HG02610 (cell line): ENCODE measurements at regions not wholly inside any gene's neighbourhood (a gene's known extent, or its start where the extent isn't known, plus 50 kb on each side); places are given as distances from the start of the nearest gene placed in this dataset.
"Not testable (repeated sequence)": the region's sequence is repeated elsewhere in the genome, so short reads cannot be mapped to it uniquely, and the experiment has no call there.

Experiments used
- ATAC-seq: cut with Tn5 transposase; IDR thresholded peaks from one replicate; pipeline ENCODE4 v1.9.1; 2021; ENCODE audit warnings: mild to moderate bottlenecking, moderate library complexity; ENCODE audit not compliant: unreplicated experiment

DNA sequence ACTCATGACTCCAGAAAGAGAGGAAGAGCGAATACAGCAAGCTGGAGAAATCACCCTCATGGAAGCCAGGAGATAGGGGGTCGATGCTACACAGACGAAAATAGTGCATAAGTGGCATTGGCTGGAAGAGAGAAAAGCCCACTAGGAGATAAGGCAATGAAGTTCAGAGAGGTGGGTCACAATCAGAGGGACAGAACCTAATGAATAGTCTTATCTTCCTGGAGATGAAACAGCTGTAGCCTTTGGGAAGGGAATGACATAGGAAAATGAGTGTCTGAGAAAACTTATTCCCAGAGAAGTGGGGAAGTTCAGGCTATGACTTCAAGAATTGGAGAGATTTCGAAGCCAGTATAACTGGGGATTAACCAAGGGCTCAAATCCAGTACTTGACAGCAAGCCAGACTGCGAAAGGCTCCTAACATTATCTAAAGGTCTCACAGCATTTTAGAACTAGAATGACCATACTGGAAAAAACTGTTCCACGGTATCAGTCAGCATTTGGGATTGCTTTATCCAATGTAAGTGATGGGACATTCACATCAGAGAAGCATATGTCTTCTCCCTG is 211.1 kb downstream of the ZNF365 start:
- no peak for ATAC-seq

DNA sequence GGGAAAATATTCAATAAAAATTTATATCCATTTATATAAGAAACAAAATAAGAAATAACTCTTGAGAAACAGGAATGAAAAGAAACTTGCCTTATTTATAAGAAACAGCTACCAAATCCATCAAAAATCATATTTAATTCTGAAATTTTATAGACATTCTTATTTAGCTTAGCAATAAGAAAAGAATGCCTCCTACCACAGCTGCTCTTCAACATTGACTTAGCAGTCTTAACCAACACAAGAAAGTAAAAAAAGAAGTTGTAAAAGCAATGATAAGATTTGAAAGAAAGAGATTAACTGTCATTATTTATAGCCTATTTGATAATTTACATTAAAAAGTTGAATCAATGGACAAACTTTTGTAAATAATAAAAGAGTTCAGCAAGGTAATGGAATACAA is 212.8 kb downstream of the ZNF365 start:
- no peak for ATAC-seq

DNA sequence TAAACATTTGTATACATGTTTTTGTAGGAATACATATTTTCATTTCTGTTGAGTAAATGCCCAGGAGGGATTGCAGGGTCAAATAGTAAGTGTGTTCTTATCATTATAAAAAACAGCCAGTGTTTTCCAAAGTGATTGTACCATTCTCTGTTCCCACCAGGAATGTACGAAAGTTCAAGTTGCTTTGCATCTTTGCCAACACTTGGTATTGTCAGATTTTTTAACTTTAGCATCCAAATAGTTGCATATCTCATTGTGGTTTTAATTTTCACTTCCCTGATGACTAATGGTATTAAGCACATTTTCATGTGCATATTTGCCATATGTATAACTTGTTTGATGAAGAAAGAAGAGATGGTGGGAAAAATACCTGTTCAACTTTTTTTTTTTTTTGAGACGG is 213.9 kb downstream of the ZNF365 start:
- ATAC-seq = no peak

DNA sequence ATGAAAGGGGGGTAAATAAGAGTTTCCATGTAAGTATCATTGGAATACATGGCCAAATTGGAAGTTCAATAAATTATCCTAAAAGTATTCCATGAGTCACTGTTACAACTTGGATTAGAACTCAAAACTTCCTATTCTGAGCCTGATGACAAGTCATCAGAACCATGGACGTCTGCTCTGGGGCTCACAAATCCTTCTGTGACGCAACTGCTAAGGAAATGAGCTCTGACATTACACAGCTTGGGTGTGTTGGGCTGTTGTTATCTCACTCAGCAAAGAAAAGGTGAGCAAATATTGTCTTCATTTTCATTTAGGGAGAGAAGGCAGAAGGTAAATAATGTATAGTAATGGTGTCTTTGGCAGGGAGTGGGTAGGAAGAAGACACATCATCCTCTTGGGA is 214.8 kb upstream of the ADO start:
- no peak for ATAC-seq

DNA sequence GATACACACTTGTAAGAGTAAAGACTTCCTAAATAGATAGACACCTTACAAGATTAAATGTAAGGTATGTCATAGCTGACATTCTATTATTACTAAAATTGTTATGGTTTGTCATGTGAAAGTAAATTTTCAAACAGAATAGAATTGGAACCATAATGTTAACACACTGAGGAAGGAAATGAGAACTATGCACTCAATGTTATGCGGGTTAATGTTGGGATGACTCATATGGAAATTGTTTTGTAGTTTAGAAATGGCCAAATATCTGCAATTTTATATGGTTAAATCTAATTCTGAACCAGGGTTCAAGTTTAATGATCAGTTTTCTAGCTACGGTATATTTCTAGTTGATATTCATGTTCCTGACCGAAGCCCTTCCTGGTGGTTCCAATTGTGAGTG is 214.2 kb upstream of the ADO start:
- no peak for ATAC-seq

DNA sequence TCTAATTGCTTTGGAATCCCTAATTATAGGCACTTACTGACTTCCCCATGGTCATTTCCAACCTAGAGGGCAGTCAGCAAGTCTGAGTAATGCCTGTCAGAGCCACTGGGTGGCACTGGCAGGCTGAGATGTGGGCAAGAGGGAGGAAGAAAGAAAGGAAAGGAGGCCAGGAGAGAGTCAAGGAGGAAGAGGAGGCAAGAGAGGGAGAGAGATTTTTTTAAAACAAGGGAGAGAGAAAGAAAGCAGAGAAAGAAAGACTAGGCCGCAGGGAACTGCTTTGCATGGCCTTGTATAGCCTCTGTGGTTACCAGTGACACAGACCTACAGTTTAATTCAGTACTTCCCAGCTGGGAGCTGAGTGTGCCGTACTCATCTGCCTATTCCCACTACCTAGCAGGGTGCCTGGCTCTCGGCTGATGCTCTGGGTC is 210.4 kb upstream of the ADO start:
- peak; percentile 66 for ATAC-seq

DNA sequence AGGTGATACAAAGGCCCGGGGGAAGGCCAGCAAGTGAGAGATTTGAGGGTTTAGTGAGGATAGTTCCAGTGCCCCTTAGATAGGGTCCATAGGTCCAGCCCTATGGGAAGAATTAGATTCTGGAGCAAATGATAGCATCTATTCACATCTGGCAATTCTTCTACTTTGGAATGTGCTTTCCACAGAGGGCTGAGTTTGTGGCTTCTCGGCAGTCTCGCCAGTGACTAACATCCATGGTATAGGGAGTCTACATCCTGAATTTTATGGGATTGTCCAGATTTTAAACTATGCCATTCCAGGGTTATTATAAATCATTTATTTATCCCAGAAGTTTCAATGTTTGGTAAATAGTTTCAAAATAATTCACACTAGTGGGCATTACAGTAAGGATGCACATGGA is 207.3 kb upstream of the ADO start:
- ATAC-seq = no peak

DNA sequence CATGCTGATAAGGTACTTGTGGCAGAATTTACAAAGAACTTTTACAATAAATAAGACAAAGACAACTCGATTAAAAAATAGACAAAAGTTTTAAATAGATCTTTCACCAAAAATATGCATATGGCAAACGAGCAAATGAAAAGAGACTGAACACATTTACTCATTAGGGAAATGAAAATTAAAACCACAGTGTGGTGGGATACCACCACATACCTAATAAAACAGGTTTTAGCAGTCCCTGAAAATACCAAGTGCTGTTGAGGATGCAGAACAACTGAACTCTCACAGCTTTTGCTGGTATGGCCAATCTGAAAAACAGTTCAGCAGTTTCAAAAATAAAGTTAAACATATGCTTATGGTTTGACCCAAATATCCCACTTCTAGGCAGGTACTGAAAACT is 205.4 kb upstream of the ADO start:
- ATAC-seq = no peak

DNA sequence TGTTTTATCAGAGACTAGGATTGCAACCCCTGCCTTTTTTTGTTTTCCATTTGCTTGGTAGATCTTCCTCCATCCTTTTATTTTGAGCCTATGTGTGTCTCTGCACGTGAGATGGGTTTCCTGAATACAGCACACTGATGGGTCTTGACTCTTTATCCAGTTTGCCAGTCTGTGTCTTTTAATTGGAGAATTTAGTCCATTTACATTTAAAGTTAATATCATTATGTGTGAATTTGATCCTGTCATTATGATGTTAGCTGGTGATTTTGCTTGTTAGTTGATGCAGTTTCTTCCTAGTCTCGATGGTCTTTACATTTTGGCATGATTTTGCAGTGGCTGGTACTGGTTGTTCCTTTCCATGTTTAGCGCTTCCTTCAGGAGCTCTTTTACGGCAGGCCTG is 198.0 kb upstream of the ADO start:
- not testable (repeated sequence) for ATAC-seq

DNA sequence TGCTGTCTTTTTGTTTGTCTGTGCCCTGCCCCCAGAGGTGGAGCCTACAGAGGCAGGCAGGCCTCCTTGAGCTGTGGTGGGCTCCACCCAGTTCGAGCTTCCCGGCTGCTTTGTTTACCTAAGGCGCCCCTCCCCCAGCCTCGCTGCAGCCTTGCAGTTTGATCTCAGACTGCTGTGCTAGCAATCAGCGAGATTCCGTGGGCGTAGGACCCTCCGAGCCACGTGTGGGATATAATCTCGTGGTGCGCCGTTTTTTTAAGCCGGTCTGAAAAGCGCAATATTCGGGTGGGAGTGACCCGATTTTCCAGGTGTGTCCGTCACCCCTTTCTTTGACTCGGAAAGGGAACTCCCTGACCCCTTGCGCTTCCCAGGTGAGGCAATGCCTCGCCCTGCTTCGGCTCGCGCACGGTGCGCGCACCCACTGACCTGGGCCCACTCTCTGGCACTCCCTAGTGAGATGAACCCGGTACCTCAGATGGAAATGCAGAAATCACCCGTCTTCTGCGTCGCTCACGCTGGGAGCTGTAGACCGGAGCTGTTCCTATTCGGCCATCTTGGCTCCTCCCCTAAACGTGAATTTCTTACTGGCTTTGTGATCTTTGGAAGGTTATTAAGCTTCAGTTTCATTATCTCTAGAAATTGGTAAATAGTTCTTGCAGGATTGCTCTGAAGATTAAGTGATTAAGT is 196.2 kb upstream of the ADO start:
- not testable (repeated sequence) for ATAC-seq

DNA sequence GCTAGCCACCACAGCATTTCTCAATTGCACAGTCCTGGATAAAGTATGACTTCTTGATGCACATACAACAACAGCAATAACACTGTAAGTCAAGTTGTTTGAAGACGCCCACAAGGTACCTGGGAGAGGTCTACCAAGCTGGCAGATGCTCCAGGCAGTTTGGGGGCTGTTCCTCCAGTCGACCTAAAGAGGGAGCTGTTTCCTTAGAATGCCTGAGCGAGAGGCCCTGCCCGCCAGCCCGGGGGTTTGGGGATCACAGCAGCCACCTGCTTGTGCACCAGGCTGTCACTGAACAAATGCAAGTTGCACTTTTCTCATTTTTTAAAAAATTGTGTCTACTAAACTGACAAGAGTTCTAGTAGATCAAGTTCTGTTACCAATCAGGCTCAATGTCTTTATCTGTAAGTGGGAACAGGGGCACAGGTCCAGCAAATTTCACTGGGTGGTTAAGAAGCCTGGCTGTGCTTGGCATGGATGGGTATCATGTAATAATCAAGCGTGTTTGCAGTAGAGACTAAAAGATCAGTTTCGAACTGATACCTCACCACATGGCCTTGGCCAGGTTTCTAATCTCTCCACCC is 193.8 kb upstream of the ADO start:
- ATAC-seq = peak; percentile 62

DNA sequence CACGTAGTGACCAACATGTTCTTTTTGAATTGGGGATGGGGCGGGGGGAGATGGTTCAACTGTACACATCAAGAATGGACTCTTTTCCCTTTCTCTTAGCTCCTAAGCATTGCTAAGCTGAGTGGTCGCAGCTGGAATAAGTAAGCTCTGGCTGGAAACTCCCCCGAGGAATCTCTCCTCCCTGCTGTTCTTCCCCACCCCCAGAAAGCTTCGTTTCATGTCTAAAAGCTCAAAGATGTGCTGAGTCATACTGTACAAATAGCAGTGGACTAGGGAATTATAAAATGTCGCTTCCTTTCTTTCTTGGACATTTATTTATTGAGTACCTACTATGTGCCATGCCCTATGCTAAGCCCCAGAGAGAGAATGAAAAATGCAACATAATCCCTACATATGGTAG is 191.1 kb upstream of the ADO start:
- ATAC-seq = no peak

DNA sequence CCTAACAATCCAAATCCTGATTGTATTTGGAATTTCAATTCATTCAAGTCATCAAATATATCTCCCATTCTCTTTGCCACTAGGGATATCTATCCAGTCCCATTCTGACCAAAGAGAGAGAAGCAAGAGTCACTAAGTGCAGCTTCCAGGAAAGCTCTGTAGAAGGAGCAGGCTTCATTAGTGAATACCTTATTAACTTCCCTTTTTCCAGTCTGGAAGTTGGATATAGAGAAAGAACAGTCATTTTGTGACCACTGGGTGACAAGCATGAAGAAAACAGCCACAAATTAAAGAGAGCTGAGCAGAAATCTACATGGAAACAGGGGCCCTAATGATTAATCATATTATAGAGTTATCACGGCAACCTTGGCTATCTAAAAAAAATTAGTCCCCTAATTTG is 190.7 kb upstream of the ADO start:
- ATAC-seq = no peak

DNA sequence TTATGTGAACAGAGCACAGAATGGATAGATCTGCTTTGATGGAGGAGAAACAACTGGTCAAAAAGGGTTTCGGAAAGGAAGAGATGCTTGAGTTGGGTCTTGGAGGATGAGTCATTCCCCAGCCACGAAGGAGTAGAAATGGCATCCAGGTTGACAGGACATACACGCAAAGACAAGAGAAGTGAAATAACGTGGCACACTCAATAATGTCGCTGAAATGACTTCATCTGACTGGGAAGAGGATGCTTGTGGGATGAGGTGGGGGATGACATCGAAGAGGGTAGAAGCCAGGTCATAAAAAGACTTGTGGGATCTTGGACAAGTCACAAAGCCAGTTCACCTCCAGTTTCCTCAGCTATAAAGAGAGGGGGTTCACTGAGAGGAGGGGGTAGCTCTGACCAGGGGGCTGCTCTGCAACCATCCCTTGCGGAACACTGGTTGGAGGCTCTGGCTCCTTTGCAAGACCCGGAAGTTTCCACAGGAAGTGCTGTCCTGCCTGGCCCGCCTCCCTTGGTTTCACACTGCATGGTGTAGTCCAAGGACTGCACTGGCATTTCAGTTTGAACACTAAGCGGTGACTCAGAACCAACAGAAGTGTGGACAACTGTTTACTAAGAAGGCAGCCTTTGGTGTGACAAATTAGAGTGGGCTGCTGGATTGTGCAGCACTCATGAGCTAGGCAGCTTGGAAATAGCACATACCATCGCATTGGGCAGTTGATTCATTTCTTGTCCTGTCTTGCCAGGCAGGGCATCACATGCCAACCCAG is 189.9 kb upstream of the ADO start:
- peak; percentile 53 for ATAC-seq

DNA sequence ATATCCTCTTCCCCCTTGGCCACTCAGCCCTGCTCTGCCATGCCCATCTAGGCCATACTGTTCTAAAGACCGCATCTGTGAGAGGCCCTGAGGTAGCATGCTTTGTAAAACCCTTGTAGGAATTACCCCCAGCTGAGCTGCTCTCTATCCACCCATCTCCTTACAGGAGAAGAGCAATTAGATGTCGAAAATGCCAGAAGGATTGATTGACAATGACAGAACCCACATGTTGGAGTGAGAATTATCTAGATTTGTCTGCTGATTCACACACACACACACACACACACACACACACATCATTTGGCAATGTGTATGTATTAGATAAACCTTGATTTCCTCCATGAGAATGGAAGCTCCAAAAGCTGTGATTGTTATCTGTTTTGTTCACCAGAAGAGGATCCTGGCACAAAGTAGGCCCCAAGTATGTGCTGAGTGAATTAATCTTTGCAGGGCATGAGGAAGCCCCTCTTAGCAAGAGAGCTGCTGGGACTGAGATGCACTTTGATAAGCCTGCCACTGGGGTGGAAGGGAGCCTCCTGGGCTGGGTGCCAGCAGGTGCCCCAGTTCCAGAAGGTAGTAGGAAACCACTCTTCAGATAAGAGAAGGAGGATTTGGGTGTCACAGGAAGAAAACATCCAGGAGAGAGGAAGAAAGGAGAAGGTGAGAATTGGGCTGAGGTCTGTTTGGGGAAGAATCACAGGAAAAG is 187.5 kb upstream of the ADO start:
- ATAC-seq = no peak

DNA sequence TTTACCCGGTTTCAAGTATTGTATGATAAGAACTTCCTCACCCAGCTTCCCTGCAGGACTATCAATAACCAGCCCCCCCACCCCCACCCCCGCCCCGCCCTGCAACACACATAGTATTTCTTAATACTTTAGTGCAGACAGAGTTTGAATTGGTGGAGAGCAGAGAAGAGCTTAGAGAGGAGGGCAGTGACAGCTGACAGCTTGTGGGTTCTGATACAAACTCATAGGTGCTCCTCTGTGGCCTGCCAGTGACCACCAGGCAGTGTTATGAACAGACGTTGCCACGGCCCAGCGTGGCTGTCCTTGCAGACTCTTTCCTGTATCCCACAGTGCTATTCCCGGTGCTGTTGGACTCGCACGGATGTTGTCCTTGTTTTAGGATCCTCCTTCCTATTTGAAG is 186.9 kb upstream of the ADO start:
- ATAC-seq = no peak

DNA sequence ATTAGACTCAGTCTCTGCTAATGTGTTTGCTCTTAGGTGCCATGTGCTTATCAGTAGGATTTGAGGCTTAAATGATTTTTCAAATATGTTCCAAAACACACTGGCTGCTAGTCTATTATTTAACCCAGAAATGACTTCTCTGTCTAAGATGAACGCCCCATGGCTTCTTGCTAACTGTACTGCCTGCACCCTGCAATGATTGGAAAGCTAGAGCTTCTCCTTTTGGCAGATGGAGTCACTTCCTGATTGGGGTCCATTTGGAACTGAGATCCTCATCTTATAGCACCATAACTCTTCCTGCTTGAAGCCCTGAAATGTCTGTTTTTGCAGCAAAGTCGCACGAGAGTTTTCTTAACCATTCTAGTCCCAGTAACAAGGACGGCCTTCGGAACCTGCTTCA is 186.5 kb upstream of the ADO start:
- no peak for ATAC-seq

DNA sequence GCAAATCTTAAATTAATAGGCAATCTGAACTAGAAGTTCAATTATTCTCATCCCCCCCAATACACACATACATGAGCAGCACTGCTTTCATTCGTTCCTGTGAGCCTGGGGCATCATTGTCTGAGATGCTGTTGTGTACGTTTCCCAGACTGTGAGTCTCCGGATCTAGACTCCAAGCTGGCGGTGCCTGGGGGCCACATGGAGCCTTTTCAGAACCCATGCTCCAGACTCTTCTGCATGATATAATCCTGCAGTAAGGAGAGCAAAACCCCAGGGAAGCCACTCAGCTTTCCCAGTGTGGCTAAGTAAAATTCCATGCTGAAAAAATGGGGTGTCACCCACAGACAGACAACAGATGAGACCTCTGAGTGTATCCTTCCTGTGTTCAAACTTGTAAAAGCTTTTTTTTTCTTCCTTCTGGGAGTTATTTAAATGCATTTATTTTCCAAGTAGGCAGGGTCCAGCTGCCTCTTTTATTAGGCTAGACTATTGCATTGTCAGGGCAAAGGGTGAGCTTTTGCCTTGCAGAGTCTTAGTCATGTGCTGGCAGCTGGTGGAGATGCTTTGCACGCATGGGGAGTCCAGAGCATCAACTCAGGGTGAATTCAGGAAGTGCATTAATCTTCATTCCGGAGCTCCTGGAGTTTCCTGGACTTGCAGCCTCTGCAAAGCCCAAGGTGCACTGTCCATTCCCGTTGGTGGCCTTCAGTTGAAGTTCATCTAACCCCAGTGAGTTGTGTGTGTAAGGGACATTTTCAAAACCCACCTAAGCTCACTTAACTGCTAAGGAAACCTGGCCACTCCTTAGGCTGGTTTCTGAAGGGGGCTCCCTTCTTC is 185.7 kb upstream of the ADO start:
- ATAC-seq = peak; percentile 57

DNA sequence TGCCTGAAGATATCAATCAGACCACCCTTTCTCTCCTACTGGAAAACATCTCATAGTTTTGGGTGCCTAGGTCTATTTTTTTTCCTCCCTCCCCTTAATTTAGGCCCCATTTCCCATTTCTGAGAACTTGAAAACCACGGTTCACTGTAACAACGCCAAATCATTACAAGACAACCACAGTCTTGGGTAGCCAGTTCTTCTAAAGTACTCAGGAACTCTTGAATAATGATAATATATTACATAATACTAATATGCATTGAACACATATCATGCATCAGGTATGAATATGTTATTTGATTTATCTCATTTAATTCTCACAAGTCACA is 185.1 kb upstream of the ADO start:
- ATAC-seq = no peak

DNA sequence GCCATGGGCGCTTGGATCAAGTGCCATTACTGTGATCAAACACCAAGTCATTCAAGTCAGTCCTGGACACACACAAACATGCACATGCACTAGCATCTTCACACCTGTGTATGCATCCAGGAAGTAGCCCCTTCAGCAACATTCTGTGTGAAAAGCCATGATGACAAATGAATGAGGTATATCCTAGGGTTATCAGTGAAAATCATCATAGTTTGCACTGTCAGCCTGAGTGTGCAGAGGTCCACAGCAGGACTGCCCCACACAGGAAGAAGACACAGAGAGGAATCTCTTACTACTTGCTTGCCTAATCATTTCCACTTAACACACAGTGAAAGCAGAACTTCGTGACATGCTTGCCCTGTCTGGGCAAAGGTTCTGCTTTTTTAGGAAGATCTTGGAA is 184.0 kb upstream of the ADO start:
- no peak for ATAC-seq

DNA sequence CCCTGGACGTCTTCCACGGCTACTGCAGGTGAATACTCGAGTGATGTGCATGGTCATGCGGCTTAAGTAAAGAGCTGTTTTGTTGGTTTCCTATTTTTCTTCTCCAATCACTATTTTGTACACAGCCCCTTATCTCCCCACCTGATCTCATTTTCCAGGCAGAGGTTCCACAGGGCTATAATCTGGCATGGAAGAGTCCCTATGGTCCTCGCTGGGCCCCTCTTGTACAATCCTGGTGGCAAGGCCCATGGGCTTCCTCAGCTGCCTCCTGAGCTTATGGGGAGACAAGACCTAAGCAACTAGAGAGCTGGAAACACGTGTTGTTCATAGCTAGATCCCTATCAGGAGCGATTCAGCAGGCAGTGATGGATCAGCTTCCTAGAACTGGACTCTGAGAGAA is 181.3 kb upstream of the ADO start:
- ATAC-seq = no peak
